BJ (cell line): ENCODE measurements at regions not wholly inside any gene's neighbourhood (a gene's known extent, or its start where the extent isn't known, plus 50 kb on each side); places are given as distances from the start of the nearest gene placed in this dataset.

Experiments used
- CTCF ChIA-PET: fragments of 350-600 bp; formaldehyde crosslinking; extraction: SDS; loops from one replicate; lab custom pipeline; 2021; ENCODE audit warnings: antibody characterized with exemption, inconsistent platforms; lab: Yijun Ruan, JAX
- POLR2A ChIA-PET: fragments of 300-600 bp; sonication (Branson Sonifier 250); formaldehyde crosslinking; extraction: SDS; loops from one replicate; lab custom pipeline; 2021; ENCODE audit warnings: antibody characterized with exemption; lab: Charles Lee
- DNase-seq: peaks from one replicate; pipeline ENCODE4 v3.0.0-alpha.2; 2011; ENCODE audit warnings: low read depth
- H3K27me3 ChIP-seq: 2 replicates; pipeline ENCODE4 v1.6.0; 2011; ENCODE audit warnings: low read length; ENCODE audit not compliant: control insufficient read depth, insufficient read depth
- H3K36me3 ChIP-seq: 2 replicates; pipeline ENCODE4 v1.5.1; 2011; ENCODE audit warnings: low read length; ENCODE audit not compliant: control insufficient read depth, insufficient read depth
- H3K4me3 ChIP-seq: 2 replicates; pipeline ENCODE4 v1.5.1; 2011; ENCODE audit warnings: low read depth, mild to moderate bottlenecking, control low read depth, low read length
- TF ChIP-seq, protein P1 (sequence below): IDR thresholded peaks from 2 replicates; pipeline ENCODE4 v1.5.1; 2011; ENCODE audit warnings: low read depth, mild to moderate bottlenecking, control low read depth, inconsistent platforms, low read length, moderate library complexity; ENCODE audit not compliant: insufficient read depth

DNA sequence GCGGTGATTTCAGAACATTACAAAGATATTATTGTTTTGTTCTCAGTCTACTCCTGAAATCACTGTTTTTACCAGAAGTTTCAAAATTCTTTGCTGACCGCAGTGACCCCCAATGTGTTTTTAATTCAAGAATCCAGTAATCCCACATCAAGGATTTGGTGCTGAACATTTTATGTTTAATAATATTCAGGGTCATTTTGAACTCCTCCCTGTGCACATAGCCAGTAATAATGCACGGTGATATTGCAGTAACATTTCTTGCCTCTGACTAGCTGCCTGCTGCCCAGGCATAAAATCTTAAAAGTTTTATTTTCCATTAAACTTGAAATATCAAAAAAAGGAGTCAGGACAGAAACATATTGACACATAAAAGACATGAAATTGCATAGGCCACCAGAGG lies 443.4 kb upstream of the NCAM2 start:
- no peak for DNase-seq
- POLR2A ChIA-PET = no interaction called here
- Histone ChIP-seq H3K27me3 (no peaks in the 10 kb centered on the region), H3K4me3 (no peak overlapping the region), H3K36me3 (no peaks in the 10 kb centered on the region)
- TF ChIP-seq, protein P1, sequence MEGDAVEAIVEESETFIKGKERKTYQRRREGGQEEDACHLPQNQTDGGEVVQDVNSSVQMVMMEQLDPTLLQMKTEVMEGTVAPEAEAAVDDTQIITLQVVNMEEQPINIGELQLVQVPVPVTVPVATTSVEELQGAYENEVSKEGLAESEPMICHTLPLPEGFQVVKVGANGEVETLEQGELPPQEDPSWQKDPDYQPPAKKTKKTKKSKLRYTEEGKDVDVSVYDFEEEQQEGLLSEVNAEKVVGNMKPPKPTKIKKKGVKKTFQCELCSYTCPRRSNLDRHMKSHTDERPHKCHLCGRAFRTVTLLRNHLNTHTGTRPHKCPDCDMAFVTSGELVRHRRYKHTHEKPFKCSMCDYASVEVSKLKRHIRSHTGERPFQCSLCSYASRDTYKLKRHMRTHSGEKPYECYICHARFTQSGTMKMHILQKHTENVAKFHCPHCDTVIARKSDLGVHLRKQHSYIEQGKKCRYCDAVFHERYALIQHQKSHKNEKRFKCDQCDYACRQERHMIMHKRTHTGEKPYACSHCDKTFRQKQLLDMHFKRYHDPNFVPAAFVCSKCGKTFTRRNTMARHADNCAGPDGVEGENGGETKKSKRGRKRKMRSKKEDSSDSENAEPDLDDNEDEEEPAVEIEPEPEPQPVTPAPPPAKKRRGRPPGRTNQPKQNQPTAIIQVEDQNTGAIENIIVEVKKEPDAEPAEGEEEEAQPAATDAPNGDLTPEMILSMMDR = no peak
- CTCF ChIA-PET = no interaction called here

DNA sequence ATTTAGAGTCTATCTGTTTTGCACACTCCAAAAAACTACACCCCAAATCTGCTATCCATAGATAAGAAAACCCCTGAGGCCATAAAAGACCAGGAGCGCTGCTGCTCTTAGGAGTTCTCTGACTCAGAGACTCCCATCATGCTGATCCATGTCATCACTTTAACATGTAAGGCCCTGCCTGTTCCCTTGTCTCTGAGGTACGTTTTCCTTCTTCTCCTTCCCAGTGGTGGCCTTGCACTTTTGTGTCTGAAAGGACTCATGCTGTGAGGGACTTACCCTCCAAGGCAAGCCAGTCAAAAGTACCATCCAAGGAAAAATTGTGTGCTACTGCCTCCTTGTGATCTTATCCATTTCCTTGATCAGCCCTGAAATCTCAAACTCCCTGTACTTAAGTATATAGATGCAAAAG lies 427.4 kb upstream of the NCAM2 start:
- no peak for DNase-seq
- ChIA-PET CTCF (no interaction called here), POLR2A (no interaction called here)
- H3K4me3 ChIP-seq = no peak overlapping the region
- no peaks in the 10 kb centered on the region for H3K27me3 ChIP-seq
- TF ChIP-seq, protein P1 = no peak
- no peaks in the 10 kb centered on the region for H3K36me3 ChIP-seq

DNA sequence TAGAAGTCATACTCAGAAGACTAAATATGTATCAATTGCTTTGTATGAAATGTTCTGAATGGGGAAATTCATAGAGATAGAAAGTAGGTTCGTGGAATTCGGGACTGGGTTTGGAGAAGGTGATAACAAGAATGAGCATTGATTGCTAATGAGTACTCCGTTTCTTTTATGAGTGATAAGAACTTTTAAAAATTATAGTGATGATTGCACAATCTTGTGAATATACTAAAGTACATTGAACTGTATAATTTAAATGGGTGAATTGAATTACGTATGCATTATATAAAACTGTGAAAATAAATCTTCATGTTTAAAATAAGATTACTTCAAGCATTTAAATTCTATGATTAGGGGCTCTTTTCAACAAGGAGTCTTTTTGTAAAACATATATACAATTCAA lies 425.6 kb upstream of the NCAM2 start:
- TF ChIP-seq, protein P1 = no peak

DNA sequence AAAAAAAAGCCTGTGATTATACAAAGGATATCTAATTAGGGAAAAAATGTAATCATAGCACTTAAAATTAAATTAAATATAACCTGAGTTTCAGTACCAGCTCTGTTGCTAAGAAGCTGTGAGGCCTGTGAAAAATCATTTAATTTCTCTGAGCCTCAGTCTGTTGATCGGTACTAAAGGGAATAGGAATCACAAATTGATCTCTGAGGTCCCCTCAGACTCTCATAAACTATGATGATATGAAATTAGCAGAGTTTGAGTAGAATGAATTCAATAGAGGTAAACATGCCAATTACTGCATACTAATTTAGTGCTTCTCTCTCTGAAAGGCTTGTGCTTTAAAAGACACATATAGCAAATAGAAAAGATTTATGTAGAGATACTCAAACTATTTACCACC lies 416.8 kb upstream of the NCAM2 start:
- TF ChIP-seq, protein P1 = no peak
- ChIA-PET POLR2A (no interaction called here), CTCF (no interaction called here)
- no peak for DNase-seq
- H3K4me3 ChIP-seq = no peak overlapping the region
- H3K27me3 ChIP-seq = no peaks in the 10 kb centered on the region
- no peaks in the 10 kb centered on the region for H3K36me3 ChIP-seq

More for the DNA sequence above, 425.6 kb upstream of the NCAM2 start:
- no peak for DNase-seq
- CTCF ChIA-PET = no interaction called here
- H3K4me3 ChIP-seq = no peak overlapping the region
- POLR2A ChIA-PET = no interaction called here
- no peaks in the 10 kb centered on the region for H3K27me3 ChIP-seq
- no peaks in the 10 kb centered on the region for H3K36me3 ChIP-seq

DNA sequence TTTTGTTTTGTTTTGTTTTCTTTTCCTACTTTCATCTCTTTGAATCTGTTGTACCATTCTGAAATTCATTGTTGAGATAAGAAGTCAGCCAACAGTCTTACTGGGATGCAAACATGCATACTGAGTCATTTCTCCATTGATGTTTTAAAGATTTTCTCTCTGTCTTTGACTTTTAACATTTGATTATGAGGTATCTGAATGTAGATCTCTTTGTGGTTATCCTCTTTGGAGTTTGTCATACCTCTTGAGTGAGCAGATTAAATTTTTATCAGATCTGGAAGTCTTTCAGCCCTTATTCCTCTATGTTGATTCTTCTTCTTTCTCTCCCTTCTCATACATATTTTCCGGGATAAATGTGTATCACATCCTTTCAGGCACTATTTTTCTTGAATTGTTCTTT lies 406.9 kb upstream of the NCAM2 start:
- TF ChIP-seq, protein P1 = no peak
- Histone ChIP-seq H3K4me3 (no peak overlapping the region), H3K36me3 (no peaks in the 10 kb centered on the region), H3K27me3 (no peaks in the 10 kb centered on the region)
- no peak for DNase-seq
- POLR2A ChIA-PET = no interaction called here
- CTCF ChIA-PET = no interaction called here
